ENCODE measurements at regions not wholly inside any gene's neighbourhood (a gene's known extent, or its start where the extent isn't known, plus 50 kb on each side); places are given as distances from the start of the nearest gene placed in this dataset.
"Not testable (repeated sequence)": the region's sequence is repeated elsewhere in the genome, so short reads cannot be mapped to it uniquely, and the experiment has no call there.

DNA sequence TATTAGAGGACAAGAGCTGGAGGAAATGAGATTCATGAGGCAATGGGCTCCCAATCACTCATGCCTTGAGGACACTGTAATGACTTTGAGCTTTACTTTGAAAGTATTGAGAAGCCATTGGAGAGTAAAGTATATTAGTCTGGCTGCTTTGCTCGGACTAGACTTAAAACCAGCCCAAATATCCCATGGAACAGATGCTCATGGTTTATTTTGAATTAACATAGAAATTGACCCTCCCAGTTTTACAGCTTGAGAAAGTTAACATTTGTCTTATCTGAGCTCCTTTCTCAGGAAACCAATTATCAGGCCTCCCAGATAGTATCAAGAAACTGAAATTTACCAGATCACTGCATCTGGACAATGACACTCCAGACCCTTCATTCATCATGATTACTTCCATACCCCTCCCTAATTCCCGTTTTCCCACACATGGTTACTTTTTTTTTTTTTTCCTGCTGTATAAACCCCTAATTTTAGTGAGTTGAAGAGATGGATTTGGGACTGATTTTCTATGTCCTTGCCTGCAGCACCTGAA, 270.8 kb upstream of the SMIM30 start:
- DNase-seq (ENCODE audit: low read depth): no peak

DNA sequence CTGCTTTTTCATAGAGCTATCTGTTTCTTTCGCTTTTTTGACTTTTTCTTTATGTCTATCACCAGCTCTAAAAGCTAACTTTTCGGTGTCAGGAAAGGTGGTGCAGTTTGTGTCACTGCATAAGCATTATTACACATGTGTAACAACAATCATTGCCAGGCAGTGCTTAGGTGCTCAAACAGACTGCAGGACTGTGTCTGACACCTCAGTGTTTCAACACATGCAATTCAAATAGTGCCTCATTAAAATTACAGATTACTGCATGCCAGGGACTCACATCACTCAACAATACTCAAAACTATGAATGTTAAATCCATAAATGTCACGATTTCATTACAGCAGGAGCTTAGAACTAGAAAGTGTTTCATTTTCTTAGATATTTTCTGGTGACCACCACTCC, 265.3 kb upstream of the SMIM30 start:
- no peak for DNase-seq (ENCODE audit: low read depth)

DNA sequence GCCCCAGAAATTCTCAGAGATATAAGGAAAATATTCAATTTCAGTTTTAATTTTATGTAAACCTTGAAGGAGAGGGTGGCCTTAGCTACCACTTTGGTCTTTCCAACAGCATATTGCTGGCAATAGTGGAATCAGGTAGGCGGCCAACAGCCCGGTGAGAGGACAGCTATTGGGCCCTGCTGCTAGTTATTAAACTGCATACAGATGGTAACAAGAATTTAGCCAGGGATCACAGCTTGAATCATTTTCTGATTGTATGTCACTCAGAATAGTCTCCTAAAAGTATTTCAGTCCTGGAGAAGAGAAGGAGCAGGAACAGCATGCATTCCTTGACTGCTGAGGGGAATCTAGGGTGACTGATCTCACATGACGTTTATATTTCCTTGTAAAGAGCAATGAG, 261.4 kb upstream of the SMIM30 start:
- DNase-seq (ENCODE audit: low read depth): no peak

DNA sequence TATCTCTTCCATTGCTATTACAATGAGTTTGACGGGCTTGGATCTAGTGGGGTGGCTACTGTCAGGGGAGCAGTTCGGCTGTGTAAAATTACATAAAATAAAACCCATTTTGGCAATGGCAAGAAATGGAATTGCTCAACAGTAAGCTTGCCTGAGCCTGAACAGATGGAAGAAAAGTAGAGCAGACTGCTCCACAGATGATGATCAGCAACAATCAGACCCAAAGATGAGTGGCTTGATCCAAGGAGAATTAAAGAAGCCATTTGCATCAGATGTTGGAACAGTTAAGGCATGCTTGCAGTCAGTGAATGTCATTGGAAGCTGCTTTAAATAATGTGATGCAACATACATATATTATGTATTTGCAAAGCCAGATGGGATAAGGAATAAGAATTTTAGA, 256.6 kb upstream of the SMIM30 start:
- DNase-seq (ENCODE audit: low read depth): no peak

DNA sequence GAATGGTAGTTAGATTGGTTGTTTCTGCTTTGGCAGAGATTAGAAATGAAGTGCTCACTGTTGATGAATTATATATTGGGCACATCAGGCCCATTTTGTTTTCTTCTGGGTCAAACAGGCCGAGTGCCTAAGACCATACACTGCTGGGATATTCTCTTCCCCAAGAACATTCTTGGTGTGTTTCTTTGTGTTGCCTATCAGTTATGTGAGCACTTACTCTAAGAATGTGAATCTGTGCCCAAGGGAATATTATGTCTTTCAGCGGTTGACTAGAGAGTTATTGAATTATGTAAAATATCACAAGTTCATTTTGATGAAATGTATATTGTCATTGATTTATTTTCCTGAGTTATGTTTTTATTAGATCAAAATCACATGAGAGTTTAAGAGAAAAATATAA, 255.5 kb upstream of the SMIM30 start:
- DNase-seq (ENCODE audit: low read depth): no peak

DNA sequence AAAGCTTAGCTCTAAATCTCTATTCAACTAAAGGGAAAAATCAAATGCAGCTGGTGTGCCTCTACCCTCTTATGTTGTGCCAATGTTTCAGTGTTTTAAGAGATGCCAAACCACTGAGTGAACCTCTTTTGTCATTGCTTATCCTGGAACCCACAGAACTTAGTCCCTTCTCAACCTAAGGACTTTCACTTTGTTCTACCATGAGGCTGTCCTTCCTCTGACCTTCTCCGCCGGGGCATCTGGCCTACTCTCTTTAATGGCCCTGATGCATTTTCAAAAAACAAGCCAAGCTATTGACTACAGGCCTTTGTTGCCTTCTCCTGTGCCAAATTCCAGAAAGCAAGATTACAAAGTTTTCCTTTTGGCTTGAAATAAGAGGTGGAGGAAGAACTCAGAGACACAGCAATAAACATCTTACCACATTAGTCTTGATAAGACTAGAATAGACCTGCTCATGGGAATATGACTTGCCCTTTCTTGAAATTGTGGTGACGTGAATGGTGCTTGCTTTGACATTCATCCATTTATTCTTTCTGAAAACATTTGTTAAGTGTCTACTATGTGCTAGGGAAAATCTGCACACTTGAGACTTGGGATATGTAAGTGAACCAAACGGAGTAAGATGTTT, 253.2 kb upstream of the SMIM30 start:
- DNase-seq (ENCODE audit: low read depth): peak; percentile 12

DNA sequence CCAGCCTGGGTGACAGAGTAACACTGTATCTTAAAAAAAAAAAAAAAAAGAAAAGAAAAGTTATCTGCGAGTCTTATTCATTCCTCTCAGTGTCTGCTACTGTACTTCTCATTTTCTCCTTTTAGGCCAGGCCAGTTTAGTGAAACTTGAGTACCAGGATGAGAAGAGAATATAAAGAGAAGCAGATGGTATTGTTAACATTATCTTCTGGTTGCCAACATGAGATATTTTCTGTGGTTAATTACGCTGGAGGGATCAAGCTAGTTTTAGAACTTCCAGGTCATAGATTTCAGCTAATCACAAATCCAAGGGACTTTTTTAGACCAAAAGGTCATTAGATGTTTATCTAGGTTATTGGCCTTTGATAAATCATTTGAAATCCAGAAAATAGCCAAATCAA, 252.6 kb upstream of the SMIM30 start:
- DNase-seq (ENCODE audit: low read depth): no peak

DNA sequence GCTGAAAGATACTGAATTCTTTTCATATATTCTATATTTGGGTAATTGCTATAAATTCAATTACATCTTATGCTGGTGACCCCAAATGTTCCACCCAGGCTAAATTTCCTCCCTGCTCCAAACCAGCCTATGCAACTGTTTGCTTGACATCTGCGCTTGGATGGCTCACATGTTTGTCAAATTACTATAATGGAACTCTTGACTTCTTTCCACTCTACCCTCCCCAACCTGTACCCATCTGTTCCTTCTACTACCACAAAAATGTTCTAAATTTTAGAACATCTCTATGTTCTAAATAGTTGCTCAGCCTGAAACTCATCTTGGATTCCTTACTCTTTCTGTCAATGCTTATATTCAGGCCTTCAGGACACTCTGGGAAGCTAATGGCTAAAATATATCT, 249.9 kb upstream of the SMIM30 start:
- no peak for DNase-seq (ENCODE audit: low read depth)

DNA sequence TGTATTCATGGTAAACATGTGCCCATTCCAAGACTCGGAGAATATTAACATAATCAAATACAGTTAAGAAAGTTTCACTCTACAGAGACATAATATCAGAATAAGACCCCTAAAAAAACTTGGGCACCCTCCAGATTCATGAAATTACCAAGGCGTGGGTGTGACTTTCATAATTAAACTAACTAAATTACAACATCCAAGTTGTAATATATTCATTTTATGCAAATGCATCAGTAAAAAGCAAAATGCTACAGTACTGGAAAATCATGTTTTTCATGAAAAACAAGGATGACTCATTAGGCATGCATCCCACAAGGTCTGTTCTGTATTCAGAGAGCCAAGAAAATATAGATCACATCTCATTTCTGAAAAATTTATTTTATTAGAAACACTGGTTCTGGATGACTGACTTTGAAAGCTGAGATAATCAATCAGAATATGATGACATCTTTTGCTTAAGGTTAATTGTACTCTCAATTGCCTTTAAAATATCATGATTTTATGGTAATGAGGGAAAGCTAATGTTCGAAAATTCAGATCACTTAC, 248.8 kb upstream of the SMIM30 start:
- no peak for DNase-seq (ENCODE audit: low read depth)

DNA sequence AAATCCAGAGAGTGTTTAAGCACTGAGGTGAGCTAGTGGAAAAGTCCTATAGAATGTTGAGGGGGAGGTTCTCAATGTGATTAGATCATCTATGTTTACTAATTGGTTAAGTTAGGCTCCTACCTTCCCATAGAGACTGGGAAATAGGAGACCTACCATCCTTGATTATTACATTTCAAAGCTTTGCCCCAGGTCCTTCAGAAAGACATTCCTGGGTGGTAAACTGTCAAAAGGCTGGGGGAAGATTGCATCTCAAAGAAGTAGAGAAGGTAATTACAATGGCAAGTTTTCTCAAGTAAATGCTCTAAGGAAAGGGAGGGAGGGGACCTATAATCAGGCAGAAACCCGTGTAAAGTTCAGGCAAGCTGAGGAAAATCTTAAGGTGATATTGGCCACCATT, 247.8 kb upstream of the SMIM30 start:
- DNase-seq (ENCODE audit: low read depth): no peak

DNA sequence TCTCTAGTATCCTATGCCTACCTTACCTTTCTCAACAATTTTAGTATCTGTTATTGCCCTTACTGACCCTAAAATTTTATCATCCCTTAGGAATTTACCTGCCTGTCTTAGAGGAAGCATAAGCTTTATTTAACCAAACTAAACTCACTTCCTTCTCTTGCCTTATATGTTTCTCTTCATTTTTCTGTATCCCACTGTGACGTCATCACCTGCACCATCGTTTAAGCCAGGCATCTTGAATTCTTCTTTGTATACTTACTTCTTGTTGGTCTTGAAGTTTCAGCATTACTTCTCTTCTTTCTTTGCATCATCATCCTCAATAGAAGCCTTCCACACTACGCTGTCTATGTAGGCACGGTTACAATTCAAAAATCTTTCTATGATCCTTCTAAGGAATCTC, 231.0 kb upstream of the SMIM30 start:
- no peak for DNase-seq (ENCODE audit: low read depth)

DNA sequence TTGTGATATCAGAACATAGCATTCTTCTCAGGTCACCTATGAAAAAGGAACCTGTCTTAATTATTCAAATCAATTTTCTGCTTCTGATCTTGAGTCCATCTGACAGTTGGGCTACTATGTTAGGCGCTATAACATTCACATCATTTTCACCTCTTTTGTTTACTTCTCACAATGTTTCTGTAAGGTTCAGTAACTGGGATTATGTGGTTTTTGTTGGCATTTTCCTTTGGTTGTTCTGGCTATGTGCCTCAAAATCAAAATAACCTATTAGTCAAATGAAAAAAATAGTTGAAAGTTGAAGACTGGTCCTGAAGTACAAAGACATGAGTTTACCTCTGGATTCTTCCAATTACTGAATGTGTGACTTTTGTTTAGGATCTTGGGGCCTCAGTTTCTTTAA, 221.3 kb upstream of the SMIM30 start:
- peak; percentile 8 for DNase-seq (ENCODE audit: low read depth)

DNA sequence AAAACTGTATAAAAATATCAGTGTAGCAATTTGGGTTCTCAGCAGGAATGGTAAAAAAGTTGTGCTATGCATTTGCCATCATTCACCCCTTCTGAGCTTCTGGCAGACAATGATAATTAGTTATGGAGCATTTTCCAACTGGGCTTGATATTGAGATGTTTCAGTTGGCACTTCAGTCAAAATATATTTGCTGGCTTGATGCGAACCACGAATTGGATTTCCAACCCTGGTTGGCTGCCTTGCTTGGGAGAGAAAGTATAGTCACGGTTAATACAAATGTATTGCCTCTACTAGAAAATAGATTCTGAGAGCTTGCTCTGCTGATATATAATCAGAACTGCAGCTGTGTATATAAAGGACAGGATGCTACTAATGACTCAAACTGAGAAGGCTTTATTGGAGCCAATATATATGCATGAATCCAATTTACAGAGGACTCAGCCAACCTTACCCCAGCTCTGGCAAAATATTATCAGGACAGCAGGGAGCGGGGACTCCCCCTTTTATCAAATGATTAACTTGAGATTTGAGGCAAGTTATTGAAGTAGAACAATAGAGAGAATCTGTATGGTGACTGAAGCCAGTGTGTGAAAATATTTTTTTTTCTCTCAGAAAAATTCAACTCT, 219.8 kb upstream of the SMIM30 start:
- no peak for DNase-seq (ENCODE audit: low read depth)

DNA sequence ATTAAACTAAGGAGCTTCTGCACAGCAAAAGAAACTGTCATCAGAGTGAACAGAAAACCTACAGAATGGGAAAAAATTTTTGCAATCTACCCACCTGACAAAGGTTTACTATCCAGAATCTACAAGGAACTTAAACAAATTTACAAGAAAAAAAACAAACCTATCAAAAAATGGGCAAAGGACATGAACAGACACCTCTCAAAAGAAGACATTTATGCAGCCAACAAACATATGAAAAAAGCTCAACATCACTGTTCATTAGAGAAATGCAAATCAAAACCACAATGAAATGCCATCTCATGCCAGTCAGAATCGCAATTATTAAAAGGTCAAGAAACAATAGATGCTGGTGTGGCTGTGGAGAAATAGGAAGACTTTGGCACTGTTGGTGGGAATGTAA, 218.5 kb upstream of the SMIM30 start:
- DNase-seq (ENCODE audit: low read depth): not testable (repeated sequence)

DNA sequence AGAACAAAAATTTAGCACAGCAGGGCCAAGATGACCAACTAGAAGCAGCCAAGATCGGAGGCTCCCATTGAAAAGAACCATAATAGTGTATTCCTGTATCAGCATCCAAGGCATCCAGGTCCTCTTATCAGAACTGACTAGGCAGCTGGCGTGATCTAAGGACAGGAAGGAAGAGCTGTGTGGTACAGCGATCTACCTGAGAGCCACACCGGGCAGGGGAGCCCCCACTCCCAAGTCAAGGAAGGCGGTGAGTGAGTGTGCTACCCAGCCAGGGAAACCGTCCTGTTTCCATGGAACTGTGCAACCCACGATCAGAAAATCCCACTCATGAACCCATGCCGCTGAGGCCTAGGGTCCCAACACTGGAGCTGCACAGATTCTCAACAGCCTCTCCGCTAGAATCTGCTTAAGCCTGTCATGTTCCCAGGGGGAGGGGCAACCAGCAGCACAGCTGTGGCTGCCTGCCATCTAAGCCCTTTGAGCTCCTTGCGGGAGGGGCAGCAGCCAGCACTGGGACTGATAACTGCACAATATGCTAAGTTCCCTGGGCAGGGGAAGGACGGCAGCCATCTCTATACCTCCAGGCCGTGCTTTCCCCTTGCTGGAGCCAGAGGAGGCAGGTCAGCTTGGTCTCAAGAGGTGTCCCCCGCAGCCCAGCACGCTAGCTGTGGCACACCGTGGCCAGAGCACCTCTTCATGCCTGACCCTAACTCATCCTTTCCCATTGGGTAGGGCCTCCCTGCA, 213.0 kb upstream of the SMIM30 start:
- no peak for DNase-seq (ENCODE audit: low read depth)

DNA sequence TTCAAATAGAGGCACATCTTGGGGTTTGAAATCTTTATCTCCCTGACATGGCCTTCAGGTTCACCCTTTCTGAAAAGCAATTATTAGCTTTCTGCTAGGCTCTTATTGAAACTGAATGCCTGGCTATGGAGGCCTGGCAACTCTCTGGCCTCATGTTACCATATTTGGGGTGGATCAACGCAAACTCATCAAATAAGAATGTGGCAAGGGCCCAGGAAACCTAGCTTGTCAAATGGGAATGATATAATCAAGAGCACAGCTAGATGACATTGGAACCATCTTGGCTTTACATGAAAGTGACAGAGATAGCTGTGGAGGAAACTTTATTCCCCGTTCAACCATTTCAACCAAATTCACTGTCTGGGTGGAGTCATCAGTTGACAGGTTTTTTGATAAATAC, 202.8 kb upstream of the SMIM30 start:
- DNase-seq (ENCODE audit: low read depth): peak; percentile 70

DNA sequence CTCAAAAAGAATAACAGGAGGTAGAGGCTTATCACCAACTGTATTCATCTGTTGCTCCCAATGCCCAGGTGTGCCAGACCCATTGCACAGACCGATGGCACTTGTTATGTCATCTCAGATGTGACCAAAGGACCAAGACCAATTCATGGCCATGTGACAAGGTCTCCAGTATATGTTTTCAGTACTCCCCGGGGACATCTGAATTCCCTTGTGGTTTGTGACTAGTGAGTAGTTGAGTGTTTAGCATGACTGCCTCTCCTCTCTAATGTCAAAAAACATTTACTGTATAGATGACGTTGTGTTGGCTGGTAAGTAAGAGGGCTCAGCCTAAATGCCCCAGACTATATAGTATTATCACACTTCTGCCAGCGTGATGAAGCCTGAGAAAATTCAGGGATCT, 202.1 kb upstream of the SMIM30 start:
- no peak for DNase-seq (ENCODE audit: low read depth)

DNA sequence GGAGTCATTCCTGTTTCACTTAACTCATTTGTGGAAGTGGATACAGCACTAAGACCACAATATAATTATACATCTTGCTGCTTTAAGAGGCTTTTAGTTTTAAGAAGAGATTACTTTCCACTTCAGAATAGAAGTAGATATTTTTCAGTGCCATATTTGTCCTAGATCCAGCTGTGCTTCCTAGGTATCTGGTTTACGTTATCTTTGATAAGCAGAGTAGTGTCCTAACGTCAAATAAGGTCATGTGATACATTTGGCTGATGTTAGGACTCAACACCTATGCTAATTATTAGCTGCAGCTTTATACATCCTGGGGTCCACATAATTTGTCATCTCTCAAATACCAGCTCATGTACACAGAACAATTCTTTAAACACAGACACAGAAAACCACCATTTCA, 196.2 kb upstream of the SMIM30 start:
- no peak for DNase-seq (ENCODE audit: low read depth)

DNA sequence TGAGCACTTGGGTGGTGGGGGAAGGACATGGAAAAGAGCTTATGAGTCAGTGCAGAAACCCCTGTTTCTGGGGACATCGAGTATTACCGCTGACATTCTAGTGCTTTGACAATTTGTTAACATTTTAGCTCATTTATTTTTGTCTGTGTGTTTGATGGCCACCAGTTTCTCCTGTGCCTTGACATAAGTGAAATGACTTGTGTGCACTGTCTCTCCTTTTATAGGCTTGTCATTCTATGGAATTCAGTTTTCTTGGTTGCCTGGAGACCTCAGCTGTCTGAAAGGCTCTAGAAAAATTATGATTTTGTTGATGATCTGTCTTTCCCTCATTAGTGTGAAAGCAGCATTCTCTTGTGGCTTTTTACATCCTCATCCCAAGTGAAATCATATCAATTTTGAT, 190.0 kb upstream of the SMIM30 start:
- no peak for DNase-seq (ENCODE audit: low read depth)

DNA sequence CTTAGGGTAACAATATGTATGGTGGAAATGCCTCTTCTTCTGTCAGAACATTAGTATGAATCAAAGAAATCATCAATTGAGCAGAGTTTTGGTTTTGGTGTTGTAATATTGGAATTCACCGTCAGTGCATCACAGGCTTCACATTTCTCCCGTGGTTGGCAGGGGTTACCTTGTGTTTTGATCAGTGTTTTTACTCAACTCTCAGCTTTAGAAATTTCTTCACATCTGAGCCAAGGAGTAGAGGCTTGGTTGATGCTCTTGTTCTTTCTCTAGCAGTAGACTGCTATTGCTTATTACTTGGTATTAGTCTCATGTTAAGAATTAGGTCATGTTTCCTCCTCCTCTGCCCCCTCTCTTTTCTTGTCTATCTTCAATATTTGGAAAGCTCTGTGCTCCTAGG, 188.8 kb upstream of the SMIM30 start:
- no peak for DNase-seq (ENCODE audit: low read depth)

DNA sequence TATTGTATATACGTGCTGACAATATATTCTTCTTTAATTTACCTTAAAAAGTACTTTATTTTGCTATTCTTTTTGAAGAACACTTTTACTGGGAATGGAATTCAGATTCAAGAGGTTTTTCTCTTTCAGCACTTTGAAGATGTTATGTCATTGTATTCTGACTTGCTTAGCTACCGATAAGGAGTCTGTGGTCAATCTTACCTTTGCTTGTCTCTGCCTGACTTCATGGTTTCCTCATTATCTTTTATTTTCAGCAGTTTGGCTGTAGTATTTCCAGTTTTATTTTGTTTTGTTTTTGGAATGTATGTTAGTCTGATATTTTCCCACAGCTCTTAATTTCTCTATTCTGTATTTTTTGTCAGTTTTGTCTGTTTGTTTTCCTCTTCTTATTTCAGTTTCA, 187.9 kb upstream of the SMIM30 start:
- no peak for DNase-seq (ENCODE audit: low read depth)

DNA sequence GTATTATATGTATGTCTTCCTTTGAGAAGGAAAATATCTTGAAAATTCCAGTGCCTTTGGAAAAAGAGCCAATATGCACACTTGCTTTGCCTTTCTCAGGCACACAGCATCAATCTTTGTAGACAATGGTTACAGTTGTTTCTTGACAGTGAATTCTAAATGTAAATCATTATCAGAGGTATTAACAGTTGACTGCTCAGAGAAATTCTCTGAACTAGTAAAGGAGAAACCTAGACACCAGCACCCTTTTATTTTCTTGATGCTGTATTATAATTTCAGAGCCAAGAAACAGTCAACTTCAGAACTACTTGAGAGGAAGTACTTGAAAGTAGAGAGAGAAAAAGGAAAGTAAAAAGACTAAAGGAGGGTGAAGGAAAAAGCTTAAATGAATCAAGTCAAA, 185.8 kb upstream of the SMIM30 start:
- DNase-seq (ENCODE audit: low read depth): no peak

DNA sequence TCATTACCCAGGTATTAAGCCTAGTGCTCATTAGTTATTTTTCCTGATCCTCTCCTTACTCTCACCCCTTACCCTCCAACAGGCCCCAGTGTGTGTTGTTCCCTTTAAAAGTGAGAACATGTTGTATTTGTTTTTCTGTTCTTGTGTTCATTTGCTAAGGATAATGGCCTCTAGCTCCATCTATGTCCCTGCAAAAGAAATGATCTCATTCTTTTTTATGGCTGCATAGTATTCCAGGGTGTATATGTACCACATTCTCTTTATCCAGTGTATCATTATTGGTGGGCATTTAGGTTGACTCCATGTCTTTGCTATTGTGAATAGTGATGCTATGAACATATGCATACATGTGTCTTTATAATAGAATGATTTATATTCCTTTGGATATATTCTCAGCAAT, 185.0 kb upstream of the SMIM30 start:
- DNase-seq (ENCODE audit: low read depth): not testable (repeated sequence)

Measured in M059J (cell line).